GM13977 (cell line): ENCODE measurements at regions not wholly inside any gene's neighbourhood (a gene's known extent, or its start where the extent isn't known, plus 50 kb on each side); places are given as distances from the start of the nearest gene placed in this dataset.
A peak's percentile ranks its signal among the peaks of the same experiment; 100 is the strongest.
"Not testable (repeated sequence)": the region's sequence is repeated elsewhere in the genome, so short reads cannot be mapped to it uniquely, and the experiment has no call there.

Experiments used
- DNase-seq: peaks from one replicate; pipeline ENCODE4 v3.0.0; 2012; ENCODE audit warnings: low spot score
- in situ Hi-C: fragments of 300-500 bp; cut with MboI; formaldehyde crosslinking; loops from one replicate; pipeline ENCODE4 v1.12.0; 2022; ENCODE audit warnings: low sequenced_read_pairs, low pct_unique_long_range_greater_than_20kb, mixed read lengths, inconsistent platforms; ENCODE audit not compliant: unreplicated experiment
- TF ChIP-seq, protein P1 (sequence below): IDR thresholded peaks from 2 replicates; pipeline ENCODE4 v1.5.1; 2012; ENCODE audit warnings: mild to moderate bottlenecking, control low read depth; ENCODE audit not compliant: insufficient read depth; ENCODE audit errors: extremely low read depth, missing control alignments

DNA sequence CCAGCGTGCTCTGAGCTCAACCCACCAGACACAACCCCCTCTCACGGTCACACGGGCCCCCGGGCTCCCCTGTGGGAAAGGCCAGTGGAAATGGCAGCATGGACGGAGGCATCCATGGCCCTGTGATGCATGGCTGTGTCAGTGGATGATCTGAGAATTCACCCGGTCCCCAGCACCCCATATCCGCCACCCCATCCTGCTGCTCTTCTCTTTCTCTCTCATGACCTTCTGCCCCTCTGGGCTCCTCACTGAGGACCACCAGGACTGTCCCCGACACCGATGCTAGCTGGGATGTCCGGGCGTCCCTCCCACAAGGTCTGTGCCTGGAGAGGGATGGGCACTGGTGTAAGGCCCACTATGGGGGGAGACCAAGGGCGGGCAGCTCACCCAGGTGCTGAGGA, 282.2 kb downstream of the ADGRD1 start:
- TF ChIP-seq, protein P1, sequence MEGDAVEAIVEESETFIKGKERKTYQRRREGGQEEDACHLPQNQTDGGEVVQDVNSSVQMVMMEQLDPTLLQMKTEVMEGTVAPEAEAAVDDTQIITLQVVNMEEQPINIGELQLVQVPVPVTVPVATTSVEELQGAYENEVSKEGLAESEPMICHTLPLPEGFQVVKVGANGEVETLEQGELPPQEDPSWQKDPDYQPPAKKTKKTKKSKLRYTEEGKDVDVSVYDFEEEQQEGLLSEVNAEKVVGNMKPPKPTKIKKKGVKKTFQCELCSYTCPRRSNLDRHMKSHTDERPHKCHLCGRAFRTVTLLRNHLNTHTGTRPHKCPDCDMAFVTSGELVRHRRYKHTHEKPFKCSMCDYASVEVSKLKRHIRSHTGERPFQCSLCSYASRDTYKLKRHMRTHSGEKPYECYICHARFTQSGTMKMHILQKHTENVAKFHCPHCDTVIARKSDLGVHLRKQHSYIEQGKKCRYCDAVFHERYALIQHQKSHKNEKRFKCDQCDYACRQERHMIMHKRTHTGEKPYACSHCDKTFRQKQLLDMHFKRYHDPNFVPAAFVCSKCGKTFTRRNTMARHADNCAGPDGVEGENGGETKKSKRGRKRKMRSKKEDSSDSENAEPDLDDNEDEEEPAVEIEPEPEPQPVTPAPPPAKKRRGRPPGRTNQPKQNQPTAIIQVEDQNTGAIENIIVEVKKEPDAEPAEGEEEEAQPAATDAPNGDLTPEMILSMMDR = no peak
- DNase-seq = no peak
- in situ Hi-C loops = no loop called here

DNA sequence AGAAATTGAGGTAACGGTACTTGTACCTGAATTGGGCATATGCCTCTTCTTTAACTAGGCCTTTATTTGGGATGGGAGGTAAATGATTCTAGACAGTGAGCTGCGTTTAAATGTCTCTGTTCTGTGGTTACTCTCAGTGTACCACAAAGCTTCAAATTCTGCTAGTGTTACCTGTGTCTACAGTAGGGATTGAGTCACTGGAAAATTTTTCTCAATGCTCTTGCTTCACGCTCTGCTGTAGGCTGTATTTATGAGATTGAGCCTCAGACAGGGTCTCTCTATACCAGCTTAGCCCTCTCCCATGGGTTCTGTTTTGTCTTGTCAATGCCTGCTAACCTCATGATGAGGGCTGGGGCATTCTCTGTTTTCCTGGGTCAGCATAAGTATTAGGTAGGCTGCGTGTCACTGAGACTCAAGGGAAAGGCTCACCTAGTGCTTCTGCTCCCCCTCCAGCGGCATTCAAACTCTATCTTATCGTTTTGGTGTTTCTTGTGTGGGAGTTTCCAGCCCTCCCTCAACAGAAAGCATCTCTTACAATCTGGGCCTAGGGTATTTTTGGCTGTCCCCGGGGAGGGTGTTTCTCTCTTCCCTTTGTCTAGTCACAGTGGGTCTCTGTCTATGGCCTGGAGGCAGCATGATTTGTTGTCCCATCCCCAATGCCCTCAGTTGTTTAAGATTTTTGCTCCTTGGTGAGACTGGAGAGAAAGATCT, 285.8 kb downstream of the ADGRD1 start:
- DNase-seq = peak; percentile 80
- TF ChIP-seq, protein P1 = no peak
- in situ Hi-C loops = no loop called here

DNA sequence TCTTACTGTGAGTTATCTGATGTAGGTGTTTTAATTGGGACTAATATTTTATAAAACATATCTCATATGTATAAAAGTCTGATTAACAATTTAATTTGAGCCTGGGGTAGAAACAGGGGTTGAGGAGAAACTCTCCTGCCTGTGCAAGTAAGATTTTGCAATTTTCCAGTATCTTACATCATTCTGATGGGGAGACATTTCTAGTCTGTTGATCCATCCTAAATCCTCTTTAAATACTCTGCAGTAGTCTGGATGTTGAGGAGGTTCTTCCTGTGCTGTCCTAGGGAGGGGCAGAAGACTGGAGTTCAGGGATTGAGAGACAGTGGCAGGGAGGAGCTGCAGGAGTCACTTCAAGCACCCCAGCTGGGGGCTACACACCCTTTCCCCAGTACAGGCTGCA, 287.8 kb downstream of the ADGRD1 start:
- DNase-seq = no peak
- in situ Hi-C loops = no loop called here
- TF ChIP-seq, protein P1 = no peak

DNA sequence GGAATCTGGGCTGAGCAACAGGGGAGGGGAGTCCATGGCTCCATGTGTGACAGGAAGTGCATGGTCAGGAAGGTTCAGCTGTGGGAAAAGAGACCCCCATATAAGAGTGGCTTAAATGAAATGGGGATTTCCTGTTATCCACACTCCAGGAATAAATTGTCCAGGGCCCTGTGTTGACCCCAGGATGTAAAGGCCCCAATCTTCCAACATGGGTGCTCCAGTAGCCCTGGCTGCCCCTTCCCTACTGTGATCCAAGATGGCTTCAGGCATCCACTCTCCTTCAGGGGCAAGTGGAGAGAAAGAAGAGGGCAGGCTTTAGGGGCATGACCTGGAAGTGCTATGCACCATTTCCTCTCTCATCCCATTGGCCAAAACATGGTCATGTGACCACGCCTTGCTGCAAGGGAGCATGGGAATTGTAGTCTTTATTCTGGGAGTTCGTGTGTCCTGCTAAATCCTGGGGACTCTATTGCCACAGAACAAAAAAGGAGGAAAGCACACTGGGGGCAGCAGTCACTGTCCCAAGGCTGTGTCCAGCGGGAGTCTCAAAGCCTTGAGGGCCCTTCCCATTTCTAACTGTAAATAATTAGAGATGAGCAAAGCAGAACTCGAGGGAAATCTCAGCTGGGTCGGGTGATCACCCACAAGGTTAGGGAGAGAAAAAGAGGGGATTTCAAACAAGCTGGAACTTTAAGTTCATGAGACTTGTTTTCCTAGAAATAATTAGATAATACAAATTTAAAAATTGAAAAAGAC, 289.2 kb downstream of the ADGRD1 start:
- DNase-seq = no peak
- in situ Hi-C loops = no loop called here
- TF ChIP-seq, protein P1 = no peak

DNA sequence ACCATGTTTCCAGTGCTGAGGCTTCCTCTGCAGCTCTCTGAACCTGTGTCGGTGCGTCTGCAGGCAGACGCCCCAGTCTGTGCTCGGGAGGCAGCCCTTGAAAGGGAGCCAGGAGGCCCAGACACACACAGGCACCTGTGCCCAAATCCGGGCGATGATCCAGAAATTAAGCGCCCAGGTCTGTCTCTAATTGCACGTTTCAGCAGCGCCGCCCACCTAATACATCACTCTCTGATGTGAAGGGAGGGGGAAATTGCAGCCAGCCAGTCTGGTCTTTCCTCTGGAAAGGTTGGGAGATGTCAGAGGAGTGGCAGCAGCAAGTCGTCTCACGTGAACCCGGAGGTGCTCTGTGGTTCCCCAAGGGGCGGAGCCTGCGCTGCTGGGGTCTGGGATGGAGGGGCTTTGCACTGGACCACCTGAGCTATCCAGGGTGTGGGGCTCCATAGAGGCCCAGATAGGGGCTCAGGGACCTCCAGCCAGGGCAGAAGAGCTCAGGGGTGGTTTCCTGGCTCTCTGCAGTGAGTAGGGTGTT, 290.5 kb downstream of the ADGRD1 start:
- DNase-seq, in situ Hi-C loops: not testable (repeated sequence)

DNA sequence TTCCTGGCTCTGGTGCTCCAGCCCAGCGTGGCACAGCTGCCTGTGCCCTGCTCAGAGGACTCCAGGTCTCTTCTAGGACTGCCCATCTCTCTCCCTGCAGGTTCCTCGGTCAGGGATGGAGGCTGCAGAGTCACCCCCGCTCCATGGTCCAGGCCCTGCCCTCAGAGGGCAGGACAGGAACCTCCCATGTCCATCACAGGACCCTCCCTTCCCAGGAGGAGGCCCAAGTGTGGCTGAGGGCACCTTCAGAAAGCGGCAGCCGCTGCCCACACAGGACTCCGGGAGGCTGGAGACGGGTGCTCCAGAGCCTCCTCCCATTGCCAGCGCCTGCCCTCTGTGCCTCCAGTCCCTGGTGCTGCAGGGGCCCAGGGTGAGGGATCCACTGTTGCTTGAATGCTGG, 291.5 kb downstream of the ADGRD1 start:
- in situ Hi-C loops, DNase-seq: not testable (repeated sequence)

DNA sequence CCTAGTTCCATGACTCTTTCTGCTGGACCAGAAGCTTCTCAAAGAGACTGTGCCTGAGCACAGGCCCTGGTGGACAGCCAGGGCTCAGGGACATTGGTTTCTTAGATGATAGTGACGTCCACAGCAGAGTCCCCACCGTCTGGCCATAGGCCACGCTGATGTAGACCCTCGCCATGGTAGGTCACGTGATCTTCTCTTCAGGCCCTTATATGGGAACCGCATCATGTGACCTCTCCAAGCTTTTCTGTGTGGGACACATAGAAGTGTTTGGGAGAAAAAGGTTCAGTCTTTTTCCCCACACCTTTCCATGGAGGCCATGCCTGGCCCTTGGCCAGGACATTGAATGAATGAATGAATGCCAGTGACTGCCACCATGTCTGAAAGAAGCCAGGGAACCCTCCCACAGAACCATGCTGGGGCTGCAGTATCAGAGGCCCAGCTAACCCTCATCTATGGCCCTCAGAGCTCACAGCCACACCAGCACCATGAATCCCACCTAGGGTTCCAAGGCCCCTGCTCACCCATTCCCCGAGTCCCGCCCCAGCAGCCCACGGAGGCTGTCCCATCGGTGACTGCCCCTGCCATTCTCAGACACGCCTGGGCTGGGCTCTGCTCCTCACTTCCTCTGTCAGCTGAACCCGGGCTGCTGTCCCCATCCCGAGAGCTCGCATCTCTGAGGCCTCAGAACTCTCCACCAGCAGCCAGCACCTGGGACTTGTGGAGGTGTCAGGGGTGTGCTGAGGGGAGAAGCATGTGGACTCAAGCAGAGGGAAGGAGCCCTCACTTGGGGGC, 292.1 kb downstream of the ADGRD1 start:
- in situ Hi-C loops = no loop called here
- TF ChIP-seq, protein P1 = no peak
- no peak for DNase-seq

DNA sequence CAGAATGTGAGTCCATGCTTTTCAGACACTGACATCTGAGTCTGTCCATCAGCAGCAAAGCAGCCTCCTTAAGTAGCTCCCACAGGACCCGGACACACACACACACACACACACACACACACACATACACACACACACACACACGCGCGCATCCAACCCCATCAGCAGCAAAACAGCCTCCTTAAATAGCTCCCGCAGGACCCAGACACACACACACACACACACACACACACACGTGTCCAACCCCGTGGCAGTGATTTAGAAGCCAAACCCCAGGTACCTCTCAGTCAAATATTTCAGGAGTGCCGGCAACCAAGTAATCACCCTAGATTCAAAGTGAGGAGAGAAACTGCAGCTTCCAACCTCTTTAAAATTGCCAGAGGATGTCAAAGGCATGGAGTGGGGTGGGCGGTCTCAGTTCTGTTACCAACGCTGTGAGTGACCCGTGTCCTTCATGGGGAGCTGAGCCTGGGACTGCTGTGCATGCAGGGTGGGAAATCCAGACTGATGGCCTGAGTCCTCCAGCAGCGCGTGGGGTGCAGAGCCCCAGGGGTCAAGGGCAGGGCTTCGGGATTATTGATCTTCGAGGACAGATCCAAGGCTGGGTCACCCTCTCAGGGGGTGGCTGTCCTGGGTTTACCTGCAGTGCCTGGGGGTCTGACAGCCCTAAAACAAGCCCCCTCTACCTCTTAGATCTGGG, 293.5 kb downstream of the ADGRD1 start:
- in situ Hi-C loops = not testable (repeated sequence)

DNA sequence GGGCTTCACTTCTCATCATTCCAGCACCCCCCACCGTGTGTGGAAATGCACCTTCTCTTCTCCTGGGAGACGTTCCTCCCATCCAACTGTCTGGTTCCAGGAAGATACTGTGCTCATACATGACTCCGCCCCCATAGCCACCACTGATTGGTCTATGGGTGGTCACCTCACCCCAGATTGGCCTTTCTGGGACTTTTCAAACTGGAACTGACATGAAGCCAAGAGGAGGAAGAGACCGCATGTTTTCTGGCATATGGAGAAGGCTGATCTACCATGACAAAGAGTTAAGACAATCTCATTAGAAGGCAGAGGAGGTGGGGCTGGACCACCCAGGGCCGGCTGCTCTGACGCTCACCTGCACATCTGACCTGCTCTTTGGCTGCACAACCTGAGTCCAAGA, 294.2 kb downstream of the ADGRD1 start:
- DNase-seq, in situ Hi-C loops: not testable (repeated sequence)

More for the DNA sequence above, 293.5 kb downstream of the ADGRD1 start:
- not testable (repeated sequence) for DNase-seq
